OCI-LY1 (cell line): ENCODE measurements at regions not wholly inside any gene's neighbourhood (a gene's known extent, or its start where the extent isn't known, plus 50 kb on each side); places are given as distances from the start of the nearest gene placed in this dataset.
"Not testable (repeated sequence)": the region's sequence is repeated elsewhere in the genome, so short reads cannot be mapped to it uniquely, and the experiment has no call there.

Source experiments
- CTCF ChIP-seq: fragments of 200-600 bp; sonication (generic), shearing (Covaris generic); IDR thresholded peaks from 2 replicates; pipeline ENCODE4 v1.5.1; 2017; ENCODE audit warnings: mild to moderate bottlenecking, antibody characterized with exemption, low read length, moderate library complexity, mixed read lengths
- EZH2 ChIP-seq: fragments of 200-600 bp; sonication (generic), shearing (Covaris generic); IDR thresholded peaks from 2 replicates; pipeline ENCODE4 v1.8.0; 2017; ENCODE audit warnings: borderline replicate concordance, mixed run types, mild to moderate bottlenecking, antibody characterized with exemption, low read length, moderate library complexity, mixed read lengths

GRCh38 chr2:37759989-37760388, 88.5 kb upstream of the CDC42EP3 start:
- TF ChIP-seq CTCF, EZH2: not testable (repeated sequence)
